GM19372 (cell line): ENCODE measurements at regions not wholly inside any gene's neighbourhood (a gene's known extent, or its start where the extent isn't known, plus 50 kb on each side); places are given as distances from the start of the nearest gene placed in this dataset.

Experiments
- ATAC-seq: cut with Tn5 transposase; IDR thresholded peaks from one replicate; pipeline ENCODE4 v1.9.1; 2021; ENCODE audit warnings: mild to moderate bottlenecking, low read depth, moderate library complexity; ENCODE audit not compliant: unreplicated experiment

GRCh38 chrY:8151561-8151960, 1185.7 kb upstream of the TSPY4 start:
- ATAC-seq = no peak

GRCh38 chrY:8128578-8128977, 1208.7 kb upstream of the TSPY4 start:
- ATAC-seq = no peak

- ATAC-seq = no peak
Measured at GRCh38 chrY:8125907-8126571, 1211.2 kb upstream of the TSPY4 start.

GRCh38 chrY:8121825-8122224, 1210.3 kb upstream of the AMELY start:
- ATAC-seq = no peak

GRCh38 chrY:8094429-8094828, 1182.9 kb upstream of the AMELY start:
- no peak for ATAC-seq

GRCh38 chrY:8092926-8093325, 1181.4 kb upstream of the AMELY start:
- ATAC-seq = no peak

- ATAC-seq = no peak
Measured at GRCh38 chrY:8085925-8086324, 1174.4 kb upstream of the AMELY start.

GRCh38 chrY:8084192-8084591, 1172.6 kb upstream of the AMELY start:
- ATAC-seq = no peak

GRCh38 chrY:8081151-8081550, 1169.6 kb upstream of the AMELY start:
- no peak for ATAC-seq

- ATAC-seq = no peak
Measured at GRCh38 chrY:8065220-8065619, 1153.7 kb upstream of the AMELY start.

GRCh38 chrY:8064500-8064899, 1152.9 kb upstream of the AMELY start:
- no peak for ATAC-seq

GRCh38 chrY:8063973-8064372, 1152.4 kb upstream of the AMELY start:
- ATAC-seq = no peak

- no peak for ATAC-seq
Measured at GRCh38 chrY:8058613-8059012, 1147.1 kb upstream of the AMELY start.

GRCh38 chrY:8051340-8051739, 1139.8 kb upstream of the AMELY start:
- ATAC-seq = no peak

GRCh38 chrY:8041238-8041637, 1129.7 kb upstream of the AMELY start:
- ATAC-seq = no peak

GRCh38 chrY:8036563-8036962, 1125.0 kb upstream of the AMELY start:
- ATAC-seq = no peak

- no peak for ATAC-seq
Measured at GRCh38 chrY:8035653-8036052, 1124.1 kb upstream of the AMELY start.

GRCh38 chrY:8034673-8035072, 1123.1 kb upstream of the AMELY start:
- ATAC-seq = no peak

GRCh38 chrY:8033200-8033599, 1121.6 kb upstream of the AMELY start:
- ATAC-seq = no peak

- ATAC-seq = no peak
Measured at GRCh38 chrY:8020540-8020939, 1109.0 kb upstream of the AMELY start.

GRCh38 chrY:8011515-8011914, 1100.0 kb upstream of the AMELY start:
- ATAC-seq = no peak

GRCh38 chrY:8004196-8004595, 1092.6 kb upstream of the AMELY start:
- no peak for ATAC-seq

- ATAC-seq = no peak
Measured at GRCh38 chrY:7996726-7997125, 1085.2 kb upstream of the AMELY start.
